Endothelial cell of umbilical vein (primary cell): ENCODE measurements at regions not wholly inside any gene's neighbourhood (a gene's known extent, or its start where the extent isn't known, plus 50 kb on each side); places are given as distances from the start of the nearest gene placed in this dataset.

ENCODE experiments used
- BruUV-seq: library from RNA; stranded (reverse); fragments of 400-500 nt; replicated peaks from 2 replicates; lab custom pipeline; 2021; lab: Mats Ljungman, UMichigan
- CTCF ChIA-PET: fragments of 300-600, 350-600 bp; sonication (Branson Sonifier 250); formaldehyde crosslinking; loops from one replicate; lab custom pipeline; 2021; ENCODE audit warnings: antibody characterized with exemption, inconsistent platforms; lab: Charles Lee
- POLR2A ChIA-PET: fragments of 300-600, 350-600 bp; sonication (Branson Sonifier 250); formaldehyde crosslinking; loops from one replicate; lab custom pipeline; 2021; ENCODE audit warnings: antibody characterized with exemption, inconsistent platforms; lab: Charles Lee
- DNase-seq: peaks from one replicate; pipeline ENCODE4 v3.0.0-alpha.2; 2011; ENCODE audit warnings: low read depth, low spot score
- FAIRE-seq: peaks from 2 replicates; lab custom pipeline; 2011; peaks lifted over from hg19 to GRCh38; lab: Jason Lieb, UNC
- H2AFZ ChIP-seq: 2 replicates; pipeline ENCODE4 v1.6.0; 2012; ENCODE audit warnings: low read depth, low read length, control low read depth, inconsistent platforms
- H3K27ac ChIP-seq: 2 replicates; pipeline ENCODE4 v1.5.1; 2011; ENCODE audit warnings: low read depth, mild to moderate bottlenecking, control low read depth, low read length, moderate library complexity; ENCODE audit not compliant: insufficient read depth
- H3K27me3 ChIP-seq, 2 experiments: 2 replicates each; pipeline versions ENCODE4 v1.6.0 to v1.6.1; 2011; ENCODE audit warnings: low read length in 2 of 2, mixed read lengths in 1 of 2; ENCODE audit not compliant: control insufficient read depth in 2 of 2, insufficient read depth in 2 of 2
- H3K36me3 ChIP-seq, 2 experiments: 2 replicates in 1 of 2; 3 replicates in 1 of 2; pipeline ENCODE4 v1.5.1; 2011; ENCODE audit warnings: low read length in 2 of 2, mild to moderate bottlenecking in 1 of 2, moderate library complexity in 1 of 2; ENCODE audit not compliant: control insufficient read depth in 2 of 2, insufficient read depth in 2 of 2; ENCODE audit errors: extremely low read depth in 1 of 2
- H3K4me1 ChIP-seq: 3 replicates; pipeline ENCODE4 v1.5.1; 2011; ENCODE audit warnings: mild to moderate bottlenecking, low read length; ENCODE audit not compliant: control insufficient read depth, insufficient read depth; ENCODE audit errors: extremely low read depth
- H3K4me2 ChIP-seq: 2 replicates; pipeline ENCODE4 v1.6.1; 2011; ENCODE audit warnings: low read length, control low read depth, mixed read lengths; ENCODE audit not compliant: insufficient read depth
- H3K4me3 ChIP-seq, 3 experiments: fragments of 200-600 bp in 1 of 3; sonication (generic), shearing (Covaris generic) in 1 of 3; replicated peaks in 1 of 3; 2 replicates each; pipeline ENCODE4 v1.5.1; 2011 to 2016; ENCODE audit warnings: control low read depth in 3 of 3, low read length in 3 of 3, mild to moderate bottlenecking in 2 of 3, inconsistent platforms in 1 of 3, low read depth in 1 of 3, moderate library complexity in 1 of 3; ENCODE audit not compliant: insufficient read depth in 1 of 3
- H3K79me2 ChIP-seq: 2 replicates; pipeline ENCODE4 v1.6.0; 2012; ENCODE audit warnings: low read length, inconsistent platforms; ENCODE audit not compliant: control insufficient read depth, insufficient read depth
- H3K9ac ChIP-seq: replicated peaks from 2 replicates; pipeline ENCODE3; 2011; ENCODE audit warnings: low read length, control low read depth; ENCODE audit not compliant: insufficient read depth; ENCODE audit errors: extremely low read depth
- H3K9me1 ChIP-seq: replicated peaks from 3 replicates; pipeline ENCODE4 v1.6.0; 2011; ENCODE audit warnings: mild to moderate bottlenecking, low read length; ENCODE audit not compliant: control insufficient read depth, insufficient read depth; ENCODE audit errors: extremely low read depth
- H3K9me3 ChIP-seq: replicated peaks from 2 replicates; pipeline ENCODE4 v1.5.1; 2012; ENCODE audit warnings: low read length, inconsistent platforms; ENCODE audit not compliant: control insufficient read depth, insufficient read depth
- H4K20me1 ChIP-seq: replicated peaks from 2 replicates; pipeline ENCODE3; 2011; ENCODE audit warnings: mild to moderate bottlenecking, low read length; ENCODE audit not compliant: control insufficient read depth, insufficient read depth; ENCODE audit errors: extremely low read depth
- CTCF ChIP-seq, 2 donors: IDR thresholded peaks; 1 replicate in 1 of 2; 2 replicates in 1 of 2; pipeline ENCODE4 v1.5.1; 2011; ENCODE audit warnings: low read length in 2 of 2, mild to moderate bottlenecking in 2 of 2, moderate library complexity in 2 of 2, control low read depth in 1 of 2, inconsistent platforms in 1 of 2, low read depth in 1 of 2; ENCODE audit not compliant: insufficient read depth in 1 of 2; ENCODE audit errors: extremely low read depth in 1 of 2
- EZH2 ChIP-seq: IDR thresholded peaks from 2 replicates; pipeline ENCODE4 v1.6.1; 2012; ENCODE audit warnings: borderline replicate concordance, low read depth, mild to moderate bottlenecking, moderate library complexity, low read length, inconsistent platforms; ENCODE audit not compliant: severe bottlenecking
- FOS ChIP-seq: IDR thresholded peaks from 2 replicates; pipeline ENCODE4 v1.6.1; 2011; ENCODE audit warnings: mild to moderate bottlenecking, low read length, moderate library complexity, borderline replicate concordance; ENCODE audit not compliant: insufficient read depth
- GATA2 ChIP-seq: IDR thresholded peaks from 2 replicates; pipeline ENCODE4 v1.7.0; 2011; ENCODE audit warnings: low read depth, mild to moderate bottlenecking, moderate library complexity, mixed read lengths, low read length; ENCODE audit not compliant: insufficient read length, insufficient read depth
- JUN ChIP-seq: IDR thresholded peaks from 2 replicates; pipeline ENCODE4 v1.6.1; 2011; ENCODE audit warnings: borderline replicate concordance, low read depth; ENCODE audit not compliant: insufficient read length, insufficient read depth
- MAX ChIP-seq: IDR thresholded peaks from 2 replicates; pipeline ENCODE4 v1.6.1; 2011; ENCODE audit not compliant: insufficient read depth, insufficient read length
- MYC ChIP-seq: IDR thresholded peaks from one replicate; pipeline ENCODE4 v1.6.1; 2011; ENCODE audit warnings: mild to moderate bottlenecking, low read depth, low read length
- POLR2A ChIP-seq: IDR thresholded peaks from 2 replicates; pipeline ENCODE4 v1.6.1; 2012; ENCODE audit warnings: low read depth, mild to moderate bottlenecking, control low read depth, low read length
- POLR2AphosphoS5 ChIP-seq: IDR thresholded peaks from 2 replicates; pipeline ENCODE4 v1.6.1; 2012; ENCODE audit warnings: low read depth, mild to moderate bottlenecking, control low read depth, low read length, moderate library complexity; ENCODE audit not compliant: insufficient read depth
- dilution Hi-C: fragments of 300-500 bp; cut with MboI; formaldehyde crosslinking; loops from one replicate; pipeline ENCODE4 v1.15.0; 2019; ENCODE audit warnings: low sequenced_read_pairs; ENCODE audit not compliant: extremely low pct_ligation_motif_present
- intact Hi-C: fragments of 100-400 bp; cut with micrococcal nuclease; formaldehyde crosslinking; loops from one replicate; pipeline ENCODE4 v1.10.0; 2022

GRCh38 chr16:27645396-27645795, 95.5 kb downstream of the KATNIP start:
- Histone ChIP-seq H3K4me2 (no peak overlapping the region), H3K4me1 (peaks cover 1% of the 10 kb centered on the region), H3K9me3 (no peaks in the 10 kb centered on the region), H3K4me3 (no peak overlapping the region), H3K9ac (no peak overlapping the region), H3K79me2 (no peaks in the 10 kb centered on the region), H3K9me1 (no peaks in the 10 kb centered on the region), H3K27me3 (no peaks in the 10 kb centered on the region), H2AFZ (no peak overlapping the region), H3K27ac (no peak overlapping the region), H3K36me3 (no peaks in the 10 kb centered on the region), H4K20me1 (no peaks in the 10 kb centered on the region)
- BruUV-seq, result no TSS peak
- dilution Hi-C loops, result no loop called here
- intact Hi-C loops, result no loop called here
- POLR2A ChIA-PET, result no interaction called here
- TF ChIP-seq POLR2AphosphoS5, result no peak
- TF ChIP-seq MYC, result no peak
- TF ChIP-seq MAX, result no peak
- TF ChIP-seq GATA2, result no peak
- TF ChIP-seq JUN, result no peak
- no peak for TF ChIP-seq FOS
- TF ChIP-seq POLR2A, result no peak
- TF ChIP-seq EZH2, result no peak
- TF ChIP-seq CTCF (IDR thresholded peaks at IDR 0.05; ENCODE audit: extremely low read depth in 1 of 2, insufficient read depth in 1 of 2, low read depth in 1 of 2, low read length in 2 of 2), result no peak
- FAIRE-seq (no peak), DNase-seq (no peak)
- CTCF ChIA-PET, result interaction anchor here (0.8 to 1.3 kb wide), 2 partner anchors 10 to 11 kb away, joined by 3 to 4 read pairs; no protein-coding TSS in a partner anchor
